SK-N-SH (cell line): ENCODE measurements at regions not wholly inside any gene's neighbourhood (a gene's known extent, or its start where the extent isn't known, plus 50 kb on each side); places are given as distances from the start of the nearest gene placed in this dataset.

Source experiments
- EZH2phosphoT487 ChIP-seq: fragments of 200-600 bp; sonication (generic); IDR thresholded peaks from 2 replicates; pipeline ENCODE4 v1.6.1; 2017; ENCODE audit warnings: low read depth, mixed run types, mild to moderate bottlenecking, antibody characterized with exemption, moderate library complexity, borderline replicate concordance
- FOSL2 ChIP-seq: IDR thresholded peaks from 2 replicates; pipeline ENCODE4 v1.4.0; 2012; ENCODE audit warnings: low read depth, mild to moderate bottlenecking, moderate library complexity, borderline replicate concordance
- MAX ChIP-seq: IDR thresholded peaks from 2 replicates; pipeline ENCODE4 v1.4.0; 2012; ENCODE audit warnings: low read depth
- PBX3 ChIP-seq: IDR thresholded peaks from 2 replicates; pipeline ENCODE4; 2012
- POLR2AphosphoS5 ChIP-seq: IDR thresholded peaks from 2 replicates; pipeline ENCODE4 v1.6.1; 2012; ENCODE audit warnings: low read depth, low read length
- RAD21 ChIP-seq: IDR thresholded peaks from 2 replicates; pipeline ENCODE4 v1.6.1; 2012; ENCODE audit warnings: mild to moderate bottlenecking, low read length
- REST ChIP-seq: IDR thresholded peaks from 2 replicates; pipeline ENCODE4 v1.6.1; 2012; ENCODE audit warnings: mild to moderate bottlenecking, low read depth, low read length, moderate library complexity
- SMC3 ChIP-seq: IDR thresholded peaks from 2 replicates; pipeline ENCODE4 v1.6.1; 2012; ENCODE audit warnings: low read depth, low read length, improper control_type of control experiment
- YY1 ChIP-seq: IDR thresholded peaks from 2 replicates; pipeline ENCODE4 v1.4.0; 2012; ENCODE audit warnings: low read depth, mild to moderate bottlenecking
- TF ChIP-seq, protein P1 (sequence below): fragments of 200-600 bp; sonication (generic); IDR thresholded peaks from 2 replicates; pipeline ENCODE4 v1.6.1; 2017; ENCODE audit warnings: antibody characterized with exemption, mild to moderate bottlenecking, moderate library complexity

DNA sequence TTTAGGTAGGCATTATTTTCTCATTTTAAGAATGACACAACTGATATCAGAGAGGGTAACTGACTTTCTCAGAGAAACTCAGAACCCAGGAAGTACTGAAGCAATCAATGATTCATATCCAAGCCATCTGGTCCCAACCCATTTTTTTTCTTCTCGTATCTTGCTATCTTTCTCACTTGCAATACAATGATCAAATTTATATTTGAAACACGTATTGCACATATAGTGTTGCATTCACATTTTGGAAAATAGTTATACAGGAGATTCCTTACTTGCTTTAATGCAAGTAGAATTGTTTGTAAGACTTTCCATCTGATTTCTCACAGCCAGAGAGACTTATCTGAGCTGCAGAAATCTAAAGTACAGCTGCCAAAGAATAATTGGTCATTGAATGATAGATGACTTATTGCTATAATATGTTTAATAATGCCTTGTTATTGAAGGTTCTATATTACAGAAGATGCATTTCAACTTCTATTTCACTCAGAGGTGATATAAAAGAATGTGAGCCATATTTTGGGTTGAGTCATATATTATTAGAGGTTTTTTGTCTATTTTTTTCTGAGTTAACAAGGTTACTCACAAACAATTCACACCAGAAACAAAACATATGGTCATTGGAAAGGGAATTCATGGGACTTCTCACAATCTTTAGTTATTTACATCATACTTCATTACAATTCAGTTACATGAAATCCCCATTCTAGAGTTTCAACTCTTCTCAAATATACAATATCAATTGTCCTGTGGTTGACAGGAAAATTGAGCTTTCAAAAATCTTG lies 337.5 kb upstream of the CITED2 start:
- TF ChIP-seq POLR2AphosphoS5 (no peak), RAD21 (no peak), YY1 (no peak), EZH2phosphoT487 (no peak), SMC3 (no peak), REST (no peak), FOSL2 (peak; percentile 17; the same call in 1 of the 2 replicates), PBX3 (peak; percentile 19; the same call in 1 of the 2 replicates), MAX (no peak)
- TF ChIP-seq, protein P1, sequence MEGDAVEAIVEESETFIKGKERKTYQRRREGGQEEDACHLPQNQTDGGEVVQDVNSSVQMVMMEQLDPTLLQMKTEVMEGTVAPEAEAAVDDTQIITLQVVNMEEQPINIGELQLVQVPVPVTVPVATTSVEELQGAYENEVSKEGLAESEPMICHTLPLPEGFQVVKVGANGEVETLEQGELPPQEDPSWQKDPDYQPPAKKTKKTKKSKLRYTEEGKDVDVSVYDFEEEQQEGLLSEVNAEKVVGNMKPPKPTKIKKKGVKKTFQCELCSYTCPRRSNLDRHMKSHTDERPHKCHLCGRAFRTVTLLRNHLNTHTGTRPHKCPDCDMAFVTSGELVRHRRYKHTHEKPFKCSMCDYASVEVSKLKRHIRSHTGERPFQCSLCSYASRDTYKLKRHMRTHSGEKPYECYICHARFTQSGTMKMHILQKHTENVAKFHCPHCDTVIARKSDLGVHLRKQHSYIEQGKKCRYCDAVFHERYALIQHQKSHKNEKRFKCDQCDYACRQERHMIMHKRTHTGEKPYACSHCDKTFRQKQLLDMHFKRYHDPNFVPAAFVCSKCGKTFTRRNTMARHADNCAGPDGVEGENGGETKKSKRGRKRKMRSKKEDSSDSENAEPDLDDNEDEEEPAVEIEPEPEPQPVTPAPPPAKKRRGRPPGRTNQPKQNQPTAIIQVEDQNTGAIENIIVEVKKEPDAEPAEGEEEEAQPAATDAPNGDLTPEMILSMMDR: no peak
